ENCODE measurements at regions not wholly inside any gene's neighbourhood (a gene's known extent, or its start where the extent isn't known, plus 50 kb on each side); places are given as distances from the start of the nearest gene placed in this dataset.

DNA sequence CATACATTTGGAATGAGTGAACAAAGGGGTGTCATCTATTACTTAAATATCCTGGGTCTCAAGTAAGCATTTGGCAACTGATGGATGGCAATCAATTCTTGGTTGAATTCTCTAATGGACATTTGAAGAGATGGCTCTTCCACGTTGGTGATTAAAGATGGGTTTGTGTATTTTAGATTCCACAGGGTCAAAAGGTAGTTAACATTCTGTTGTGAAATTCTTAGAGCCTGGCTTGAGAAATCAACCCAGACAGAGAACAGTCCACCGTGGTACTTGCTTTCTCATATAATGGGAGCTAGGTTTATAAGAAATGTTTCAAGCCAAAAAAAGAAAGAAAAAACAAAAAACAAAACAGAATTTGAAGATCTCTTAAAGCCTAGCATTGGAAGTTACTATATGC is 355.9 kb upstream of the PITX2 start:
- H3K9me2 ChIP-seq (replicated peaks; ENCODE audit: insufficient read depth) = no peaks in the 10 kb centered on the region
- no peaks in the 10 kb centered on the region for H3K27me3 ChIP-seq
- no peak overlapping the region for H3K4me3 ChIP-seq
- 74% methylated on average over 2 of the region's 2 CpGs for WGBS (ENCODE audit: low lambda C conversion rate, missing lambda C conversion rate)
- H3K9me3 ChIP-seq (ENCODE audit: low read depth) = no peaks in the 10 kb centered on the region
- DNase-seq (ENCODE audit: low spot score) = no peak
- no peak overlapping the region for H3K27ac ChIP-seq
- no peaks in the 10 kb centered on the region for H3K4me1 ChIP-seq (ENCODE audit: insufficient read depth)
- no peaks in the 10 kb centered on the region for H3K36me3 ChIP-seq (replicated peaks; ENCODE audit: insufficient read depth, low read depth)
- no peaks in the 10 kb centered on the region for H3K79me2 ChIP-seq
- no peak for TF ChIP-seq EZH2 (IDR thresholded peaks at IDR 0.05; ENCODE audit: borderline replicate concordance)
- TF ChIP-seq EZH2phosphoT487 (IDR thresholded peaks at IDR 0.05; ENCODE audit: low read depth, severe bottlenecking, unreplicated experiment) = no peak
- TF ChIP-seq, protein P1, sequence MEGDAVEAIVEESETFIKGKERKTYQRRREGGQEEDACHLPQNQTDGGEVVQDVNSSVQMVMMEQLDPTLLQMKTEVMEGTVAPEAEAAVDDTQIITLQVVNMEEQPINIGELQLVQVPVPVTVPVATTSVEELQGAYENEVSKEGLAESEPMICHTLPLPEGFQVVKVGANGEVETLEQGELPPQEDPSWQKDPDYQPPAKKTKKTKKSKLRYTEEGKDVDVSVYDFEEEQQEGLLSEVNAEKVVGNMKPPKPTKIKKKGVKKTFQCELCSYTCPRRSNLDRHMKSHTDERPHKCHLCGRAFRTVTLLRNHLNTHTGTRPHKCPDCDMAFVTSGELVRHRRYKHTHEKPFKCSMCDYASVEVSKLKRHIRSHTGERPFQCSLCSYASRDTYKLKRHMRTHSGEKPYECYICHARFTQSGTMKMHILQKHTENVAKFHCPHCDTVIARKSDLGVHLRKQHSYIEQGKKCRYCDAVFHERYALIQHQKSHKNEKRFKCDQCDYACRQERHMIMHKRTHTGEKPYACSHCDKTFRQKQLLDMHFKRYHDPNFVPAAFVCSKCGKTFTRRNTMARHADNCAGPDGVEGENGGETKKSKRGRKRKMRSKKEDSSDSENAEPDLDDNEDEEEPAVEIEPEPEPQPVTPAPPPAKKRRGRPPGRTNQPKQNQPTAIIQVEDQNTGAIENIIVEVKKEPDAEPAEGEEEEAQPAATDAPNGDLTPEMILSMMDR (IDR thresholded peaks at IDR 0.05; ENCODE audit: poor library complexity) = no peak
- H3K4me2 ChIP-seq = no peak overlapping the region
- H4K20me1 ChIP-seq (ENCODE audit: insufficient read depth, poor library complexity, severe bottlenecking) = no peaks in the 10 kb centered on the region
- H2AFZ ChIP-seq = no peak overlapping the region

DNA sequence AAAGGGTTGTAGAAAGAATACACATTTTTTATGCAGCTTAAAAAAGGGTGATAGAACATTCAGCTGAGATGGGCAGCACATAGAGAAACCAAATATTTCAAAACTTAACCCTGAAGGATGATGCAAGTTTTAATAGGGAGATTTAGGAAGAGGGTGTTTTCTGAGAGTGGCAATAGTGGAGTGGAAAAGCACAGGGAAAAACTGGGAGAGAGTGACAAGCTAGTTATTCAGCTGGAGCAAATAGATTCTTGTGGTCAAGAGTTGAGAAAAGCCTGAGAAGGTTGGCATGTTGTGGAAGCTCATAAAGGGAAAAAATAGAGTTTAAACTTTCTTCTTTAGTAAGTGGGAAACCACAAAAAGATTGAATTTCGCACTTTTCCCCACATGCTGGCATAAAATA is 359.6 kb upstream of the PITX2 start:
- H3K4me2 ChIP-seq = no peak overlapping the region
- WGBS (ENCODE audit: low lambda C conversion rate, missing lambda C conversion rate) = 88% methylated on average over 1 of the region's 1 CpG

DNA sequence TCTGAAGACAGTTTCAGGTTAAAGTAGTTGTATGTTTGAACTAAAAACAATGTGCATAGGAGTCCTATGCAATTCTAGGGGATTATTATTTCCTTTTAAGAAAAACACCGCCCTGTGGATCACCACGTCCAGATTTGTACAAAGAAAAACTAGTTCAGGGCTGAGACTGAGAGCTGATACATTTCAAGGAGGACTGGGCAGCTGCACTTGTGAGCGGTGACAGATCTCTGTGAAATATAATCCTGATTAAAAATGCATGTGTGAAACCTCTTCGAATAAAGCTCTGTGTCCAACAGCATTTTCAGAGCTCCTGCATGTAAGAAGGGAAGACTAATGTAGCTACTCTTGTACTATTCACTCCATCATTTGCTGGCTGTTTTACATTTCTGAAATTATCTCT is 365.8 kb upstream of the PITX2 start:
- DNase-seq (ENCODE audit: low spot score) = no peak
- H3K36me3 ChIP-seq (replicated peaks; ENCODE audit: insufficient read depth, low read depth) = no peaks in the 10 kb centered on the region
- H3K9me3 ChIP-seq (ENCODE audit: low read depth) = no peaks in the 10 kb centered on the region
- no peaks in the 10 kb centered on the region for H3K4me1 ChIP-seq (ENCODE audit: insufficient read depth)
- no peak overlapping the region for H2AFZ ChIP-seq
- 61% methylated on average over 4 of the region's 4 CpGs for WGBS (ENCODE audit: low lambda C conversion rate, missing lambda C conversion rate)
- H3K79me2 ChIP-seq = no peaks in the 10 kb centered on the region
- no peaks in the 10 kb centered on the region for H4K20me1 ChIP-seq (ENCODE audit: insufficient read depth, poor library complexity, severe bottlenecking)
- H3K27me3 ChIP-seq = no peaks in the 10 kb centered on the region
- TF ChIP-seq, protein P1 (IDR thresholded peaks at IDR 0.05; ENCODE audit: poor library complexity) = no peak
- TF ChIP-seq EZH2 (IDR thresholded peaks at IDR 0.05; ENCODE audit: borderline replicate concordance) (no peak), EZH2phosphoT487 (IDR thresholded peaks at IDR 0.05; ENCODE audit: low read depth, severe bottlenecking, unreplicated experiment) (no peak)
- no peak overlapping the region for H3K4me3 ChIP-seq
- H3K4me2 ChIP-seq = no peak overlapping the region
- no peak overlapping the region for H3K27ac ChIP-seq
- H3K9me2 ChIP-seq (replicated peaks; ENCODE audit: insufficient read depth) = no peaks in the 10 kb centered on the region

More for the DNA sequence above, 359.6 kb upstream of the PITX2 start:
- Histone ChIP-seq H3K9me3 (ENCODE audit: low read depth) (no peaks in the 10 kb centered on the region), H3K36me3 (replicated peaks; ENCODE audit: insufficient read depth, low read depth) (no peaks in the 10 kb centered on the region), H3K27me3 (no peaks in the 10 kb centered on the region), H3K4me3 (no peak overlapping the region), H2AFZ (no peak overlapping the region), H3K79me2 (no peaks in the 10 kb centered on the region), H3K4me1 (ENCODE audit: insufficient read depth) (no peaks in the 10 kb centered on the region), H3K27ac (no peak overlapping the region), H4K20me1 (ENCODE audit: insufficient read depth, poor library complexity, severe bottlenecking) (no peaks in the 10 kb centered on the region), H3K9me2 (replicated peaks; ENCODE audit: insufficient read depth) (no peaks in the 10 kb centered on the region)
- no peak for TF ChIP-seq EZH2 (IDR thresholded peaks at IDR 0.05; ENCODE audit: borderline replicate concordance)
- TF ChIP-seq EZH2phosphoT487 (IDR thresholded peaks at IDR 0.05; ENCODE audit: low read depth, severe bottlenecking, unreplicated experiment) = no peak
- TF ChIP-seq, protein P1 (IDR thresholded peaks at IDR 0.05; ENCODE audit: poor library complexity) = no peak
- no peak for DNase-seq (ENCODE audit: low spot score)

DNA sequence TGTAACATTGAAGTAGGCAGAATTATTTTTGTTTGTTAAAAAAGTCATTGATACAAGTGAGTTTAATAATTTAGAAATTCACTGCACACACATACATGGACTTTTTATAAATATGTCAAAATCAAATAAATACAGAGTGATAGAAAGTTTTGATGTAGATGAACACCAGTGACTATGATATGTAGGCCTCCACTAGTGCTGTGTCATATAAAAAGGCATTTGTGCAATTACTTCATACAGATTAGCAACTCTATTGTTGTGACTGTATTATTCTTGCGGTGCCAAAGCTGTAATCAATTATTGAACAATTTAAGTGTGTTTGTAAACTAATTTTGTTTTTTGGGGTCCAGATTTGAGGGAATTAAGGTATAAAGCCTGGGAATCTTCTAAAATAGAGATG is 366.2 kb upstream of the PITX2 start:
- Histone ChIP-seq H3K27me3 (no peaks in the 10 kb centered on the region), H4K20me1 (ENCODE audit: insufficient read depth, poor library complexity, severe bottlenecking) (no peaks in the 10 kb centered on the region), H3K79me2 (no peaks in the 10 kb centered on the region), H3K4me2 (no peak overlapping the region), H3K9me3 (ENCODE audit: low read depth) (no peaks in the 10 kb centered on the region), H3K9me2 (replicated peaks; ENCODE audit: insufficient read depth) (no peaks in the 10 kb centered on the region), H3K4me3 (no peak overlapping the region), H2AFZ (no peak overlapping the region), H3K4me1 (ENCODE audit: insufficient read depth) (no peaks in the 10 kb centered on the region), H3K27ac (no peak overlapping the region), H3K36me3 (replicated peaks; ENCODE audit: insufficient read depth, low read depth) (no peaks in the 10 kb centered on the region)
- TF ChIP-seq EZH2 (IDR thresholded peaks at IDR 0.05; ENCODE audit: borderline replicate concordance) (no peak), EZH2phosphoT487 (IDR thresholded peaks at IDR 0.05; ENCODE audit: low read depth, severe bottlenecking, unreplicated experiment) (no peak)
- TF ChIP-seq, protein P1 (IDR thresholded peaks at IDR 0.05; ENCODE audit: poor library complexity) = no peak
- no peak for DNase-seq (ENCODE audit: low spot score)
- WGBS (ENCODE audit: low lambda C conversion rate, missing lambda C conversion rate) = 90% methylated on average over 1 of the region's 1 CpG
